ENCODE measurements at regions not wholly inside any gene's neighbourhood (a gene's known extent, or its start where the extent isn't known, plus 50 kb on each side); places are given as distances from the start of the nearest gene placed in this dataset.

- TF ChIP-seq REST (IDR thresholded peaks at IDR 0.05; ENCODE audit: low read depth, low read length) (no peak), CHD2 (IDR thresholded peaks at IDR 0.05; ENCODE audit: low read length, partially characterized antibody) (no peak), RAD21 (IDR thresholded peaks at IDR 0.05; ENCODE audit: low read length) (no peak), CTCF (IDR thresholded peaks at IDR 0.05) (no peak), FOXM1 (IDR thresholded peaks at IDR 0.05; ENCODE audit: low read depth) (no peak), USF2 (IDR thresholded peaks at IDR 0.05; ENCODE audit: borderline replicate concordance, low read depth, low read length) (no peak), POLR2AphosphoS5 (IDR thresholded peaks at IDR 0.05; ENCODE audit: low read depth, low read length) (no peak), EP300 (IDR thresholded peaks at IDR 0.05; ENCODE audit: borderline replicate concordance in 1 of 2, low read depth in 1 of 2, low read length in 1 of 2) (no peak), TAF1 (IDR thresholded peaks at IDR 0.05; ENCODE audit: borderline replicate concordance, low read depth, low read length) (no peak), YY1 (IDR thresholded peaks at IDR 0.05; ENCODE audit: low read depth) (no peak), NRF1 (IDR thresholded peaks at IDR 0.05; ENCODE audit: low read depth, low read length) (no peak), JUND (IDR thresholded peaks at IDR 0.05) (no peak)
- TF ChIP-seq, protein P1, sequence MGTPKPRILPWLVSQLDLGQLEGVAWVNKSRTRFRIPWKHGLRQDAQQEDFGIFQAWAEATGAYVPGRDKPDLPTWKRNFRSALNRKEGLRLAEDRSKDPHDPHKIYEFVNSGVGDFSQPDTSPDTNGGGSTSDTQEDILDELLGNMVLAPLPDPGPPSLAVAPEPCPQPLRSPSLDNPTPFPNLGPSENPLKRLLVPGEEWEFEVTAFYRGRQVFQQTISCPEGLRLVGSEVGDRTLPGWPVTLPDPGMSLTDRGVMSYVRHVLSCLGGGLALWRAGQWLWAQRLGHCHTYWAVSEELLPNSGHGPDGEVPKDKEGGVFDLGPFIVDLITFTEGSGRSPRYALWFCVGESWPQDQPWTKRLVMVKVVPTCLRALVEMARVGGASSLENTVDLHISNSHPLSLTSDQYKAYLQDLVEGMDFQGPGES (IDR thresholded peaks at IDR 0.05; ENCODE audit: low read depth, low read length) = no peak
- TF ChIP-seq, protein P2, sequence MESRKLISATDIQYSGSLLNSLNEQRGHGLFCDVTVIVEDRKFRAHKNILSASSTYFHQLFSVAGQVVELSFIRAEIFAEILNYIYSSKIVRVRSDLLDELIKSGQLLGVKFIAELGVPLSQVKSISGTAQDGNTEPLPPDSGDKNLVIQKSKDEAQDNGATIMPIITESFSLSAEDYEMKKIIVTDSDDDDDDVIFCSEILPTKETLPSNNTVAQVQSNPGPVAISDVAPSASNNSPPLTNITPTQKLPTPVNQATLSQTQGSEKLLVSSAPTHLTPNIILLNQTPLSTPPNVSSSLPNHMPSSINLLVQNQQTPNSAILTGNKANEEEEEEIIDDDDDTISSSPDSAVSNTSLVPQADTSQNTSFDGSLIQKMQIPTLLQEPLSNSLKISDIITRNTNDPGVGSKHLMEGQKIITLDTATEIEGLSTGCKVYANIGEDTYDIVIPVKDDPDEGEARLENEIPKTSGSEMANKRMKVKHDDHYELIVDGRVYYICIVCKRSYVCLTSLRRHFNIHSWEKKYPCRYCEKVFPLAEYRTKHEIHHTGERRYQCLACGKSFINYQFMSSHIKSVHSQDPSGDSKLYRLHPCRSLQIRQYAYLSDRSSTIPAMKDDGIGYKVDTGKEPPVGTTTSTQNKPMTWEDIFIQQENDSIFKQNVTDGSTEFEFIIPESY (IDR thresholded peaks at IDR 0.05; ENCODE audit: borderline replicate concordance, low read depth) = no peak
These were observed 932.1 kb upstream of the LCORL start for GRCh38 chr4:18953613-18954012.

All from SK-N-SH (cell line).